ENCODE measurements at regions not wholly inside any gene's neighbourhood (a gene's known extent, or its start where the extent isn't known, plus 50 kb on each side); places are given as distances from the start of the nearest gene placed in this dataset.
"Not testable (repeated sequence)": the region's sequence is repeated elsewhere in the genome, so short reads cannot be mapped to it uniquely, and the experiment has no call there.

DNA sequence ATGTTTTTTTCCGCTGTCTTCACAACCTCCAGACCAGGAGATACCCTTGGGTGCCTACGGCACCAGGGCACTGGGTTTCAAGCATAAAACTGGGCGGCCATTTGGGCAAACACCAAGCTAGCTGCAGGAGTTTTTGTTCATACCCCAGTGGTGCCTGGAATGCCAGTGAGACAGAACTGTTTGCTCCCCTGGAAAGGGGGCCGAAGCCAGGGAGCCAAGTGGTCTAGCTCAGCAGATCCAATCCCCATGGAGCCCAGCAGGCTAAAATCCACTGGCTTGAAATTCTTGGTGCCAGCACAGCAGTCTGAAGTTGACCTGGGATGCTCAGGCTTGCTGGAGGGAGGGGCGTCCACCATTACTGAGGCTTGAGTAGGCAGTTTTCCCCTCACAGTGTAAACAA, 265.3 kb upstream of the ZEB2 start:
- DNase-seq (ENCODE audit: low read depth, low spot score), result no peak

DNA sequence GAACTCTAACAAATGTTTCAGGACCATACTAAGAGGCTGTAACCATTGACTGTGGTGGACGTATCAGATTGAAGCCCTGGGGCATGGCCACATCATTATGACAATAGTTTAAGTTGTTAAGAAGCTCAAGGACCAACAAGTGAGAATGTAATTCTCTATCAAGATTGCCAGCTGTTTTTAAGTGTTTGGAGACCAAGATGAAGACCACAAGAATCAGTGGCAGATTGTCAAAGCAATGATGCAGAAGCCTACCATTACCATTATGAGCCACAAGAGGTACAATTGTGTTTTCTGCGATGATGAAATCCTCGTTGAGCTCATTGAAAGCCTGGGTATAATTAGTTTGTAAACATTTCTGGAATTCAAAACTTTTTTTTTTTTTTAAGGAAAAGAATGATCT, 261.1 kb upstream of the ZEB2 start:
- no peak for DNase-seq (ENCODE audit: low read depth, low spot score)

GRCh38 chr2:144776766-144777165, 256.8 kb upstream of the ZEB2 start:
- no peak for DNase-seq (ENCODE audit: low read depth, low spot score)

DNA sequence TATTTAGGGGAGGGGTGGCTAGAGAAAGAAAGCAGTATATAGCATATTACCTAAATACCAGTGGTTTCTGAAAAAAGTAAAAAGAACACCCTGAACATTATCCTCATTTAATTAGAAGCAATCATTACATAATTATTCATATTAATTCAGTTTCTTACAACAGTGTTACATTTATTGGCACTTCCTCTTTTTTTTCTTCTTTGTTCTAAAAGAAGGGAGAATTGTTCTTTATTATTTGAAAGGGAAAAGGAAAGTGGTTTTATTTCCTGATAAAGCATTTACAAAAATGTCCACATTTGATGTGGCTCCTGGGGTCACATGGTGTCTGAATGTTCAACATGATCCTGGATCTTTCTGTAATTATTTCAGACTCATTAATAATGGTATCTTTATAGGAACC, 254.9 kb upstream of the ZEB2 start:
- DNase-seq (ENCODE audit: low read depth, low spot score), result no peak

GRCh38 chr2:144771348-144771747, 251.4 kb upstream of the ZEB2 start:
- no peak for DNase-seq (ENCODE audit: low read depth, low spot score)

GRCh38 chr2:144770616-144771230, 250.8 kb upstream of the ZEB2 start:
- DNase-seq (ENCODE audit: low read depth, low spot score), result no peak

DNA sequence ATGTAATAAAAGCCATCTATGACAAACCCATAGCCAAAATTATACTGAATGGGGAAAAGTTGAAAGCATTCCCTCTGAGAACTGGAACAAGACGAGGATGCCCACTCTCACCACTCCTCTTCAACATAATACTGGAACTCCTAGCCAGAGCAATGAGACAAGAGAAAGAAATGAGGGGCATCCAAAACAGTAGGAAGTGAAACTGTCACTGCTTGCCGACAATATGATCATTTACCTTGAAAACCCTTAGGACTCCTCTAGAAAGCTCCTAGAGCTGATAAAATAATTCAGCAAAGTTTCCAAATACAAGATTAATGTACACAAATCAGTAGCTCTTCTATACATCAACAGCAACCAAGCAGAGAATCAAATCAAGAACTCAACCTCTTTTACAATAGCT, 241.0 kb upstream of the ZEB2 start:
- not testable (repeated sequence) for DNase-seq (ENCODE audit: low read depth, low spot score)

DNA sequence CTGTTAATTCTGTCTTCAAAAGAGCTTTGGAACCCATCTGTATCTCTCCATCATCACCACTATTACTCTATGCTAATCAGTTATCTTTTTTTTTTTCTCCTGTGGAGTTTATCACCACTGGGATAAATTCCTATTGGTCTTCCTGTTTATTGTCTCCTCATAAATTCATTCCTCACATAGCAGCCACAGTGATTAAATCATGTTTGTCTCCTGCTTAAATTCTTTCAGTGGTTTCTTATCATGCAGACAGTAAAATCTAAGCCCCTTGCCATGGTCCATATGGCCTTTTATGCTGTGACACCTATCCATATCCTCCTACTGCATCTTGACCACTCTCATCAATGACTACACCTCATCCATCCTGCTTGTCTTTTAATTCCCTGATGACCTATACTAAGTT, 239.8 kb upstream of the ZEB2 start:
- no peak for DNase-seq (ENCODE audit: low read depth, low spot score)

GRCh38 chr2:144758196-144758595, 238.3 kb upstream of the ZEB2 start:
- not testable (repeated sequence) for DNase-seq (ENCODE audit: low read depth, low spot score)

DNA sequence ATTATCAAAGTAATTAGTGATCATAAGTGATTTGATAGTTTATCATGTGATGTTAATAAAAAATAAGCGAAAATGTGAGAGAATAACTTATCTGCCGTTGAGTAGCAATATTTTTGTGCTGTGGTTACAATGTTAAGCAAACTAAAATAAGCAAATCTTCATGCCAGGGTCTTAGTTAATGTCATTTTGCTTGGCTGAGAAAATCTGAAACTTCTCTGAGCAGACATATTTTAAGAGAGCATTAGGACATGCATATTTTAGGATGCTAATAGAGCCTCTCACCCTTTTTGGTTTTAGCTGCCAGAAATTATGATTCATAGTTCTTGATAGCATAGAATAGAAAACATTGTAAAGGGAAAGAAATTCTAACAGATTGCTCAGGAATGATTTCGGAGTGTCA, 233.5 kb upstream of the ZEB2 start:
- DNase-seq (ENCODE audit: low read depth, low spot score), result no peak

- no peak for DNase-seq (ENCODE audit: low read depth, low spot score)
Measured at GRCh38 chr2:144751142-144751905, 231.4 kb upstream of the ZEB2 start.

GRCh38 chr2:144749188-144749587, 229.3 kb upstream of the ZEB2 start:
- no peak for DNase-seq (ENCODE audit: low read depth, low spot score)

GRCh38 chr2:144748443-144748842, 228.5 kb upstream of the ZEB2 start:
- no peak for DNase-seq (ENCODE audit: low read depth, low spot score)

- no peak for DNase-seq (ENCODE audit: low read depth, low spot score)
Measured at GRCh38 chr2:144747571-144747970, 227.7 kb upstream of the ZEB2 start.

DNA sequence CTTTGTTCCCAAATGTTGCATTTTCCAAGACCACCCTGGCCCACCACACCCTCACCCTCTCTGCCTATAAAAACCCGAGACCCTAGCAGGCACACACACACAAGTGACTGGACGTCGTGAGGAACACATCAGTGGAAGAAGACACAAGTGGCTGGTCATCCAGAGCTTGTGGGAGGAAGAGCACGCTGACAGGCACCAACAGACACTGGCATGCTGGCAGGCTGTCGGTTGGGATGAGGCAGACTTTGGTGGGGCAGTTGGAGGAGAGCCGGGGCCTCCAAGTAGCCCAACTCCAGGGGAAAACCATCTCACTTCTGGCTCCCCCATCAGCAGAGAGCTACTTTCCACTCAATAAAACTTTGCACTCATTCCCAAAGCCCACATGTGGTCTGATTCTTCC, 225.5 kb upstream of the ZEB2 start:
- DNase-seq (ENCODE audit: low read depth, low spot score), result no peak

GRCh38 chr2:144738749-144739148, 218.8 kb upstream of the ZEB2 start:
- DNase-seq (ENCODE audit: low read depth, low spot score), result no peak

DNA sequence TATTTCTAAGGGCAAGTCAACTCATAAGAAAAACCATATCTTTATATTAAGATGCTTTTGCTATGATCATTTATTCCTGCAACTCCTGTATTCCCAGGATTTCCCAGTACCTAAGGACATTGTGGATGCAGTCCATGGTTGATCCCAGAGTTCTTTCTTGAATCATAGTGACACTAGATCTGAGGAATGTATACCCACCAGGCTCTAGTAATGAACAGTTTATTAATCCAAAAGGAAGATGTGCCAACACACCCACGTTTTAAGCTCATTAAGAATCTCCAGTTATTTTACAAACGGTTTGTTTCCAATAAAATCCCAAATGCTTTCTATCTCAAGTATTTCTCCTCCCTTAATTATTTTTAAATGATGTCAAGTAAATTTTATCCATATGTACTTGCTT, 210.8 kb upstream of the ZEB2 start:
- no peak for DNase-seq (ENCODE audit: low read depth, low spot score)

- not testable (repeated sequence) for DNase-seq (ENCODE audit: low read depth, low spot score)
Measured at GRCh38 chr2:144724460-144724859, 204.5 kb upstream of the ZEB2 start.

- DNase-seq (ENCODE audit: low read depth, low spot score), result no peak
Measured at GRCh38 chr2:144718376-144718775, 198.5 kb upstream of the ZEB2 start.

- DNase-seq (ENCODE audit: low read depth, low spot score), result no peak
Measured at GRCh38 chr2:144715992-144716391, 196.1 kb upstream of the ZEB2 start.

DNA sequence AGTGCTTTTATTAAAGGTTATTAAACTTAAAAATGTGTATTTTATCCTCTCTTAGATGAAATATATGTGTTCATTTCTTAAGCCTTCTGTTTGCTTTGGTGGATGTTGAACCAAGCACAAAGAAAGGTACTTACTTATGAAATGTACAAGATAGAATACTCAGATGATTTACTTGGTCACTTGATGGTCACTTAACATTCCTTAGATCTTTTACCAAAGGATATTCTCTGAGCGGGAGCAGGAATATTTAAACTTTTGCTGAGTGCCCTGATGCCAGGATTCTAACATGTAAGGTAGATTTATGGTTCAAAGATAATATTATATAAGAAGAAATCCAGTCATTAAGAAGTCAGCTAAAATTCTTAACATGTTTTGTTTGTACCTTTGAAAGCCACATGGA, 193.5 kb upstream of the ZEB2 start:
- no peak for DNase-seq (ENCODE audit: low read depth, low spot score)

DNA sequence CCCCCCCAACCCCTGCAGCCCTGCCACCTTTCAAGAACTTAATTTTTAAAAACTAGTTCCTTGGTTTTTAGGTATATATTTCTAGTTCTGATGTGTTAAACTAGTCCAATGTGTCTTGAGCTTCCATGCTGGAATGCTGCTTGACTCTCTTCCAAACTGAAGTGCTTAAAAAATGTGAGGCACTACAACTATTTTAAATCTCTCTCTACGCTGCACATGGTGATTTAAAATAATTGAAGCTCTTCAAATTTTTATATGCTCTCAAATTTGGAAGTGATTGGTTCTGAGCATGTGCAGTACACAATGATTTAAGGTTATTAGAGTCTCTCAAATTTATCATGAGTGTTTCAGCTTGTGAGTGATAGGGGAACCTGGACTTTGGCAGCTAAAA, 192.6 kb upstream of the ZEB2 start:
- DNase-seq (ENCODE audit: low read depth, low spot score), result no peak

Measured in activated CD4-positive, CD25-positive, alpha-beta regulatory T cell treated with anti-CD3 and anti-CD28 coated beads, Interleukin-2, amount 50 U/mL, for 16 hours (primary cell).